OCI-LY7 (cell line): ENCODE measurements at regions not wholly inside any gene's neighbourhood (a gene's known extent, or its start where the extent isn't known, plus 50 kb on each side); places are given as distances from the start of the nearest gene placed in this dataset.

ENCODE experiments used
- BruUV-seq: library from RNA; stranded (reverse); fragments of 400-500 nt; replicated peaks from 2 replicates; lab custom pipeline; 2021; lab: Mats Ljungman, UMichigan
- CTCF ChIA-PET: fragments of 300-600 bp; sonication (Branson Sonifier 250); formaldehyde crosslinking; loops from one replicate; lab custom pipeline; 2022; ENCODE audit warnings: antibody characterized with exemption; ENCODE audit not compliant: unreplicated experiment; lab: Charles Lee
- POLR2A ChIA-PET: fragments of 300-600 bp; sonication (Branson Sonifier 250); formaldehyde crosslinking; loops from one replicate; lab custom pipeline; 2022; ENCODE audit warnings: antibody characterized with exemption; lab: Charles Lee
- DNase-seq: peaks from one replicate; pipeline ENCODE4 v3.0.0-alpha.2; 2015; ENCODE audit warnings: low spot score
- H2AFZ ChIP-seq: fragments of 200-600 bp; sonication (generic), shearing (Covaris generic); 2 replicates; pipeline ENCODE4 v1.6.1; 2014; ENCODE audit warnings: mild to moderate bottlenecking, antibody characterized with exemption, low read length, moderate library complexity
- H3K27ac ChIP-seq: fragments of 200-600 bp; sonication (generic); 2 replicates; pipeline ENCODE4 v1.5.1; 2014; ENCODE audit warnings: mixed run types, low read depth, mild to moderate bottlenecking, moderate library complexity, low read length, inconsistent platforms; ENCODE audit not compliant: poor library complexity, severe bottlenecking
- H3K36me3 ChIP-seq: fragments of 200-600 bp; sonication (generic); 2 replicates; pipeline ENCODE4 v1.6.1; 2014; ENCODE audit warnings: mild to moderate bottlenecking, antibody characterized with exemption, low read length, moderate library complexity, mixed read lengths; ENCODE audit not compliant: insufficient read depth
- H3K4me1 ChIP-seq: fragments of 200-600 bp; sonication (generic); 2 replicates; pipeline ENCODE4 v1.5.1; 2014; ENCODE audit warnings: mild to moderate bottlenecking, low read length; ENCODE audit not compliant: insufficient read depth, poor library complexity, severe bottlenecking
- H3K4me2 ChIP-seq: fragments of 200-600 bp; sonication (generic); 2 replicates; pipeline ENCODE4 v1.6.1; 2014; ENCODE audit warnings: mild to moderate bottlenecking, low read length
- H3K4me3 ChIP-seq: fragments of 200-600 bp; sonication (generic); 2 replicates; pipeline ENCODE4 v1.5.1; 2014; ENCODE audit warnings: mild to moderate bottlenecking, low read depth, low read length; ENCODE audit not compliant: poor library complexity, severe bottlenecking
- H3K79me2 ChIP-seq: fragments of 200-600 bp; sonication (generic); 2 replicates; pipeline ENCODE4 v1.6.1; 2016; ENCODE audit warnings: low read depth, mild to moderate bottlenecking, low read length, moderate library complexity, mixed read lengths; ENCODE audit not compliant: insufficient read depth
- H3K9me2 ChIP-seq: fragments of 200-600 bp; sonication (generic); 2 replicates; pipeline ENCODE4 v1.6.1; 2016; ENCODE audit warnings: mild to moderate bottlenecking, low read length, mixed read lengths; ENCODE audit not compliant: insufficient read depth
- H3K9me3 ChIP-seq: fragments of 200-600 bp; sonication (generic); 2 replicates; pipeline ENCODE4 v1.6.1; 2014; ENCODE audit warnings: mild to moderate bottlenecking, mixed run types, low read length, mixed read lengths
- H4K20me1 ChIP-seq: fragments of 200-600 bp; sonication (generic); 2 replicates; pipeline ENCODE4 v1.6.1; 2014; ENCODE audit warnings: mild to moderate bottlenecking, antibody characterized with exemption, low read length, moderate library complexity, mixed read lengths; ENCODE audit not compliant: insufficient read depth
- EZH2phosphoT487 ChIP-seq: fragments of 200-600 bp; sonication (generic); IDR thresholded peaks from 2 replicates; pipeline ENCODE4 v1.6.1; 2018; ENCODE audit warnings: low read depth, borderline replicate concordance, mild to moderate bottlenecking, mixed run types, antibody characterized with exemption, low read length, moderate library complexity, mixed read lengths
- intact Hi-C: fragments of 100-400 bp; cut with micrococcal nuclease; formaldehyde crosslinking; loops from one replicate; pipeline ENCODE4 v1.10.0; 2022; ENCODE audit not compliant: unreplicated experiment
- TF ChIP-seq, protein P1 (sequence below): fragments of 200-600 bp; sonication (generic); conservative IDR thresholded peaks from 2 replicates; pipeline ENCODE4 v1.5.1; 2014; ENCODE audit warnings: mild to moderate bottlenecking, antibody characterized with exemption, low read length, moderate library complexity, mixed read lengths

DNA sequence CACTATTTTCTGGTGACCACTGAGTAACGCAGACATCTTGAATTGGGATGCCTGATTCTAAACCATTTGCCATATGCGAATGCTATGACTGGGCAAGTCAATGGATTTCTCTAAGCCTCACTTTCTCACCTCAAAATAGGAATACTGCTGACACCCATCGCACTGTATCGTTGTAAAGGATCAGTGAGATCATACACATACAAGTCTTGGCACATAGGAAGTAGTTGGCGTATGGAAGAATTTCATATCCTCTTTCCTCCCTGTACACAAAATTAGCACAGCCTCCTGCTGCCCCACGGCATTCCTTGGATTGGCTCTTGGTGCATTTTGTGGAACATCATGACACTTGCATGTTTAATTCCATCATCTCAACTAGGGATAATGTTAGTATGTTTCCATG is 366.9 kb downstream of the CMPK2 start:
- Histone ChIP-seq H3K36me3 (no peaks in the 10 kb centered on the region), H3K4me2 (no peak overlapping the region), H3K4me3 (no peak overlapping the region), H3K9me2 (no peaks in the 10 kb centered on the region), H3K9me3 (no peaks in the 10 kb centered on the region), H4K20me1 (no peaks in the 10 kb centered on the region), H3K79me2 (no peaks in the 10 kb centered on the region), H3K27ac (no peak overlapping the region), H3K4me1 (no peaks in the 10 kb centered on the region), H2AFZ (no peak overlapping the region)
- BruUV-seq, result no TSS peak
- CTCF ChIA-PET, result no interaction called here
- TF ChIP-seq EZH2phosphoT487, result no peak
- TF ChIP-seq, protein P1, sequence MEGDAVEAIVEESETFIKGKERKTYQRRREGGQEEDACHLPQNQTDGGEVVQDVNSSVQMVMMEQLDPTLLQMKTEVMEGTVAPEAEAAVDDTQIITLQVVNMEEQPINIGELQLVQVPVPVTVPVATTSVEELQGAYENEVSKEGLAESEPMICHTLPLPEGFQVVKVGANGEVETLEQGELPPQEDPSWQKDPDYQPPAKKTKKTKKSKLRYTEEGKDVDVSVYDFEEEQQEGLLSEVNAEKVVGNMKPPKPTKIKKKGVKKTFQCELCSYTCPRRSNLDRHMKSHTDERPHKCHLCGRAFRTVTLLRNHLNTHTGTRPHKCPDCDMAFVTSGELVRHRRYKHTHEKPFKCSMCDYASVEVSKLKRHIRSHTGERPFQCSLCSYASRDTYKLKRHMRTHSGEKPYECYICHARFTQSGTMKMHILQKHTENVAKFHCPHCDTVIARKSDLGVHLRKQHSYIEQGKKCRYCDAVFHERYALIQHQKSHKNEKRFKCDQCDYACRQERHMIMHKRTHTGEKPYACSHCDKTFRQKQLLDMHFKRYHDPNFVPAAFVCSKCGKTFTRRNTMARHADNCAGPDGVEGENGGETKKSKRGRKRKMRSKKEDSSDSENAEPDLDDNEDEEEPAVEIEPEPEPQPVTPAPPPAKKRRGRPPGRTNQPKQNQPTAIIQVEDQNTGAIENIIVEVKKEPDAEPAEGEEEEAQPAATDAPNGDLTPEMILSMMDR, result no peak
- POLR2A ChIA-PET, result interaction anchor here (1.4 kb wide), 1 partner anchor 27 kb away, joined by 3 read pairs; no protein-coding TSS in a partner anchor
- intact Hi-C loops, result no loop called here
- DNase-seq, result no peak

DNA sequence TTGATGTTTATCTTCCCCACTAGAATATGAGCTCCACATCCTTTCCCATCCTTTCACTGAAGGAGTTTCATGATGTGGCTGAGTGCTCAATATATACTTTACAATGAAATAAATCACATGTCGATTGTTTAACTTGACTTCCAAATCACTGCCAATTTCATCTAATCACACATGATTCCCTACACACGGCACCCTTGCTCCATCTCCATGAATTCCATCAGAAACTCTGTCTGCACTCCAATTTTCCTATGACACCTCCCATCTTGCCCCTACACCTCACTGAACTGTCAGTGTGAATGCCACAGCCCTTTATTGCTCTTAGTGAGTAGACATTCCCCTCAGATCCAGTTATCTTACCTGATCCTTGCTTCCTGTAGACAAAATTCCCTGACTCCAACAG is 366.0 kb downstream of the CMPK2 start:
- no peaks in the 10 kb centered on the region for H4K20me1 ChIP-seq
- no peaks in the 10 kb centered on the region for H3K9me3 ChIP-seq
- no peak overlapping the region for H2AFZ ChIP-seq
- H3K4me1 ChIP-seq, result no peaks in the 10 kb centered on the region
- no peak for TF ChIP-seq EZH2phosphoT487
- TF ChIP-seq, protein P1, result no peak
- H3K27ac ChIP-seq, result no peak overlapping the region
- no peaks in the 10 kb centered on the region for H3K36me3 ChIP-seq
- POLR2A ChIA-PET, result interaction anchor here (1.4 kb wide), 1 partner anchor 27 kb away, joined by 3 read pairs; no protein-coding TSS in a partner anchor
- DNase-seq, result no peak
- BruUV-seq, result no TSS peak
- no peaks in the 10 kb centered on the region for H3K9me2 ChIP-seq
- no peak overlapping the region for H3K4me3 ChIP-seq
- intact Hi-C loops, result no loop called here
- no peak overlapping the region for H3K4me2 ChIP-seq
- no peaks in the 10 kb centered on the region for H3K79me2 ChIP-seq
- CTCF ChIA-PET, result no interaction called here

DNA sequence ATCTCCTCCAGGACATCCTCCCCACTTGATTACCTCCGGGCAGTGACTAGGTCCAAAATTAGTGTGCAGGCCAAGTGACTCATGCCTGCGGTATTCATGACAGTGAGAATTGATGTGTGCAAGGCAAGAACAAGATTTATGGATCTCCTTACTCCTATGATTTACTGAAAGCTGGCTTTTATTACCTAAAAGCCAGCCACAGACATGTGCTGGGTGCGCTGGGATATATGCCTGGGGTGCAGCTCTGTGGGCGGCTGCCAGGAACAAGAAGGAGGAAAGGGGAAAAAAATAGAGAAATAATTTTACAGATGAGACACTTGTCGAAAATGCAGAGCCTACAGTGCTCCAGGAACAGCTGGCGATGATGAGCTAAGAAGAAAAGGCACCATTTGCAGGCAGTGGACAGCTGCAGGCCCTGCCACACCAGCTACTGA is 359.3 kb downstream of the CMPK2 start:
- Histone ChIP-seq H4K20me1 (no peaks in the 10 kb centered on the region), H3K36me3 (no peaks in the 10 kb centered on the region), H3K79me2 (no peaks in the 10 kb centered on the region), H3K9me2 (no peaks in the 10 kb centered on the region), H3K4me3 (no peak overlapping the region), H3K9me3 (no peaks in the 10 kb centered on the region), H3K4me1 (no peaks in the 10 kb centered on the region), H3K27ac (no peak overlapping the region), H3K4me2 (no peak overlapping the region), H2AFZ (no peak overlapping the region)
- ChIA-PET POLR2A (interaction anchor here (1.1 to 1.3 kb wide), 3 partner anchors 9 to 14 kb away, joined by 3 to 4 read pairs (median 4); no protein-coding TSS in a partner anchor), CTCF (no interaction called here)
- TF ChIP-seq EZH2phosphoT487, result no peak
- TF ChIP-seq, protein P1, result no peak
- no TSS peak for BruUV-seq
- intact Hi-C loops, result no loop called here
- DNase-seq, result no peak
